PC-9 (cell line): ENCODE measurements at regions not wholly inside any gene's neighbourhood (a gene's known extent, or its start where the extent isn't known, plus 50 kb on each side); places are given as distances from the start of the nearest gene placed in this dataset.
A peak's percentile ranks its signal among the peaks of the same experiment; 100 is the strongest.

ENCODE experiments used
- BruUV-seq: library from RNA; stranded (reverse); fragments of 400-500 nt; replicated peaks from 2 replicates; lab custom pipeline; 2021; lab: Mats Ljungman, UMichigan
- CTCF ChIA-PET: fragments of 300-600 bp; sonication (Branson Sonifier 250); formaldehyde crosslinking; loops from one replicate; lab custom pipeline; 2022; ENCODE audit warnings: antibody characterized with exemption; lab: Charles Lee
- POLR2A ChIA-PET: fragments of 300-600 bp; sonication (Branson Sonifier 250); formaldehyde crosslinking; loops from one replicate; lab custom pipeline; 2022; ENCODE audit warnings: antibody characterized with exemption; ENCODE audit not compliant: unreplicated experiment; lab: Charles Lee
- DNase-seq, 2 experiments: peaks; one replicate each; pipeline versions ENCODE4 v3.0.0 to v3.0.0-alpha.2; 2015 to 2022; ENCODE audit warnings: mixed read lengths in 1 of 2
- H2AFZ ChIP-seq: fragments of 200-600 bp; sonication (generic); 2 replicates; pipeline ENCODE4 v1.8.1; 2017; ENCODE audit warnings: antibody characterized with exemption
- H3F3A ChIP-seq: fragments of 200-600 bp; sonication (generic); 2 replicates; pipeline ENCODE4 v1.8.1; 2017; ENCODE audit warnings: antibody characterized with exemption, mild to moderate bottlenecking, low read depth; ENCODE audit not compliant: insufficient read depth
- H3K27ac ChIP-seq: fragments of 200-600 bp; sonication (generic); 2 replicates; pipeline ENCODE4 v1.6.1; 2016; ENCODE audit warnings: mixed run types
- H3K27me3 ChIP-seq: fragments of 200-600 bp; sonication (generic); 2 replicates; pipeline ENCODE4 v1.6.1; 2016; ENCODE audit warnings: low read depth, mixed run types; ENCODE audit not compliant: insufficient read depth
- H3K36me3 ChIP-seq: fragments of 200-600 bp; sonication (generic); 2 replicates; pipeline ENCODE4 v1.6.1; 2016; ENCODE audit warnings: low read depth, mixed run types
- H3K4me1 ChIP-seq: fragments of 200-600 bp; sonication (generic); replicated peaks from 2 replicates; pipeline ENCODE4 v1.6.1; 2016; ENCODE audit warnings: mixed run types; ENCODE audit not compliant: insufficient read depth
- H3K4me2 ChIP-seq: fragments of 200-600 bp; sonication (generic); 2 replicates; pipeline ENCODE4 v1.6.1; 2017; ENCODE audit warnings: mixed run types
- H3K4me3 ChIP-seq: fragments of 200-600 bp; sonication (generic); 2 replicates; pipeline ENCODE4 v1.6.1; 2016; ENCODE audit warnings: mixed run types
- H3K79me2 ChIP-seq: fragments of 200-600 bp; sonication (generic); 2 replicates; pipeline ENCODE4 v1.6.1; 2017; ENCODE audit warnings: low read depth, mixed run types
- H3K9me2 ChIP-seq: fragments of 200-600 bp; sonication (generic); 2 replicates; pipeline ENCODE4 v1.8.1; 2017; ENCODE audit warnings: mild to moderate bottlenecking; ENCODE audit not compliant: insufficient read depth
- H3K9me3 ChIP-seq: fragments of 200-600 bp; sonication (generic); 2 replicates; pipeline ENCODE4 v1.8.1; 2016; ENCODE audit warnings: low read depth; ENCODE audit not compliant: insufficient read depth
- H4K20me1 ChIP-seq: fragments of 200-600 bp; sonication (generic); 2 replicates; pipeline ENCODE4 v1.8.1; 2017; ENCODE audit not compliant: insufficient read depth
- CTCF ChIP-seq: fragments of 200-600 bp; sonication (generic); conservative IDR thresholded peaks from 2 replicates; pipeline ENCODE4 v1.6.1; 2017; ENCODE audit warnings: mixed run types, antibody characterized with exemption, mild to moderate bottlenecking, moderate library complexity
- EZH2 ChIP-seq: fragments of 200-600 bp; sonication (generic); IDR thresholded peaks from 2 replicates; pipeline ENCODE4 v1.8.0; 2017; ENCODE audit warnings: antibody characterized with exemption, low read depth
- intact Hi-C: fragments of 100-400 bp; cut with micrococcal nuclease; formaldehyde crosslinking; loops from one replicate; pipeline ENCODE4 v1.10.0; 2022; ENCODE audit not compliant: unreplicated experiment

- ChIA-PET CTCF (interaction anchor here (1.2 kb wide), 1 partner anchor 740 kb away, joined by 3 read pairs; no protein-coding TSS in a partner anchor), POLR2A (no interaction called here)
- intact Hi-C loops = loop anchor here (2.0 kb wide), 1 partner anchor 872 kb away; no protein-coding TSS in a partner anchor
- H4K20me1 ChIP-seq = no peaks in the 10 kb centered on the region
- no peak for TF ChIP-seq CTCF
- TF ChIP-seq EZH2 = no peak
- TSS peak; percentile 79 for BruUV-seq
- H3K27me3 ChIP-seq = no peaks in the 10 kb centered on the region
- peak overlapping the region; percentile 45 for H3K4me3 ChIP-seq
- peaks cover 3% of the 10 kb centered on the region; the same call in 1 of the 2 replicates for H3K9me2 ChIP-seq
- H3K27ac ChIP-seq = peak overlapping the region; percentile 99
- no peaks in the 10 kb centered on the region for H3K79me2 ChIP-seq
- no peaks in the 10 kb centered on the region for H3K36me3 ChIP-seq
- peak overlapping the region; percentile 74 for H3K4me2 ChIP-seq
- DNase-seq = peak; percentile 20 to 93
- H2AFZ ChIP-seq = peak overlapping the region; percentile 76
- peaks cover 28% of the 10 kb centered on the region for H3F3A ChIP-seq
- H3K9me3 ChIP-seq = peaks cover 14% of the 10 kb centered on the region
- H3K4me1 ChIP-seq = peaks cover 55% of the 10 kb centered on the region
Measured at GRCh38 chr11:91396236-91397133, 828.1 kb upstream of the FAT3 start.

GRCh38 chr11:91394727-91395414 is 829.7 kb upstream of the FAT3 start:
- POLR2A ChIA-PET = no interaction called here
- no TSS peak for BruUV-seq
- intact Hi-C loops = no loop called here
- Histone ChIP-seq H4K20me1 (no peaks in the 10 kb centered on the region), H3K9me2 (no peaks in the 10 kb centered on the region), H3K4me3 (no peak overlapping the region), H3K4me1 (peaks cover 55% of the 10 kb centered on the region), H3K79me2 (no peaks in the 10 kb centered on the region), H3K4me2 (peak overlapping the region; percentile 27; the same call in 1 of the 2 replicates), H3K27ac (peak overlapping the region; percentile 99), H3K9me3 (peaks cover 16% of the 10 kb centered on the region), H3K36me3 (no peaks in the 10 kb centered on the region), H3K27me3 (no peaks in the 10 kb centered on the region), H2AFZ (peak overlapping the region; percentile 58), H3F3A (peaks cover 28% of the 10 kb centered on the region)
- no peak for TF ChIP-seq CTCF
- DNase-seq = peak; percentile 1 to 68
- CTCF ChIA-PET = interaction anchor here (1.2 kb wide), 1 partner anchor 742 kb away, joined by 3 read pairs; no protein-coding TSS in a partner anchor

GRCh38 chr11:91394073-91394726 is 830.4 kb upstream of the FAT3 start:
- Histone ChIP-seq H2AFZ (peak overlapping the region; percentile 32; the same call in 1 of the 2 replicates), H3F3A (peaks cover 28% of the 10 kb centered on the region)
- no peak for TF ChIP-seq CTCF
- no peak for TF ChIP-seq EZH2

More at GRCh38 chr11:91394073-91394726, 830.4 kb upstream of the FAT3 start:
- no peak for DNase-seq
- Histone ChIP-seq H3K36me3 (no peaks in the 10 kb centered on the region), H3K9me2 (no peaks in the 10 kb centered on the region), H3K27me3 (no peaks in the 10 kb centered on the region), H3K27ac (peak overlapping the region; percentile 99), H3K9me3 (peaks cover 21% of the 10 kb centered on the region), H3K4me1 (peaks cover 55% of the 10 kb centered on the region), H3K4me2 (no peak overlapping the region), H3K4me3 (no peak overlapping the region), H3K79me2 (no peaks in the 10 kb centered on the region), H4K20me1 (no peaks in the 10 kb centered on the region)
- ChIA-PET POLR2A (no interaction called here), CTCF (no interaction called here)
- no TSS peak for BruUV-seq
- intact Hi-C loops = no loop called here
